HG02763 (cell line): ENCODE measurements at regions not wholly inside any gene's neighbourhood (a gene's known extent, or its start where the extent isn't known, plus 50 kb on each side); places are given as distances from the start of the nearest gene placed in this dataset.

Source experiments
- ATAC-seq: cut with Tn5 transposase; IDR thresholded peaks from one replicate; pipeline ENCODE4 v1.9.1; 2021; ENCODE audit warnings: mild to moderate bottlenecking, moderate library complexity; ENCODE audit not compliant: unreplicated experiment

DNA sequence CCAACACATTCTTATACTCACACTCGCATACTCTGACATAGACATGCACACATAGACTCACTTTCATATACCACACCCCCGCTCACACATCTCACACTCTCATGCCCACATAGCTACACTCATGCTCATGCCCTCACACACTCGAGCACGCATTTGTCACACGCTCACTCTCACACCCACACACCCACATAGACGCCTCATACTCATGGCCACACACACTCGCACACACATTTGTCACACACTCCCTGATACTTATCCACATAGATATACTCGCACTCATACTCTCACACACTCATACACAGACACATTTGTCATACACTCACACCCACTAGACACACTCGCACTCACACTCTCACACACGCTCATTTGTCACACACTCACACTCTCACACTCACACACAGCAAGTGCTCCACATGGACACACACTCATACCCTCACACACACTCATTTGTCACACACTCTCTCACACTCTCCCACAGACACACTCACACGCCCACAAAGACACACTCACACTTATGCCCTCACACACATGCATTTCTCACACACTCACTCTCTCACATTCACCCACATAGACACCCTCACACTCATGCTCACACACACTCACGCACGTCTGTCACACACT, 50.9 kb downstream of the TNP1 start:
- no peak for ATAC-seq

DNA sequence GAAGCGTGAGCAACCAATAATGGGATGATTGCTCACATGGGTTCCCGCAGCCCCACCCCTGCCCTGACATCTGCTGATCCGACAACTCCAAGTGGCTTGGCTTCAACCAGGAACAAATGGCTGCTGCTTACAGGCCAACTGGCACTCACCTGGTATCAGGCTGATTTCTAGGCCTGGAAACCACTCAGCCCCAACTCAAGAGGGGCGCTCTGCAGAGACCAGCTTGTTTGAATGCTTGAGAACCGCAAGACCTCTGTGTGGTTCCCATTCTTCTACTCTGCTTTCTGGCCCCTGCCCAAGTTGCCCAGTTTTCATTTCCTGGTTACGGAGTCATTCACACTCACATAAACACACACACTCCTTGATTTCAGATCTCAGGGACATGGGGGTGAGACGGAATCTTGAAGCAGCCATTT, 52.0 kb downstream of the TNP1 start:
- no peak for ATAC-seq

DNA sequence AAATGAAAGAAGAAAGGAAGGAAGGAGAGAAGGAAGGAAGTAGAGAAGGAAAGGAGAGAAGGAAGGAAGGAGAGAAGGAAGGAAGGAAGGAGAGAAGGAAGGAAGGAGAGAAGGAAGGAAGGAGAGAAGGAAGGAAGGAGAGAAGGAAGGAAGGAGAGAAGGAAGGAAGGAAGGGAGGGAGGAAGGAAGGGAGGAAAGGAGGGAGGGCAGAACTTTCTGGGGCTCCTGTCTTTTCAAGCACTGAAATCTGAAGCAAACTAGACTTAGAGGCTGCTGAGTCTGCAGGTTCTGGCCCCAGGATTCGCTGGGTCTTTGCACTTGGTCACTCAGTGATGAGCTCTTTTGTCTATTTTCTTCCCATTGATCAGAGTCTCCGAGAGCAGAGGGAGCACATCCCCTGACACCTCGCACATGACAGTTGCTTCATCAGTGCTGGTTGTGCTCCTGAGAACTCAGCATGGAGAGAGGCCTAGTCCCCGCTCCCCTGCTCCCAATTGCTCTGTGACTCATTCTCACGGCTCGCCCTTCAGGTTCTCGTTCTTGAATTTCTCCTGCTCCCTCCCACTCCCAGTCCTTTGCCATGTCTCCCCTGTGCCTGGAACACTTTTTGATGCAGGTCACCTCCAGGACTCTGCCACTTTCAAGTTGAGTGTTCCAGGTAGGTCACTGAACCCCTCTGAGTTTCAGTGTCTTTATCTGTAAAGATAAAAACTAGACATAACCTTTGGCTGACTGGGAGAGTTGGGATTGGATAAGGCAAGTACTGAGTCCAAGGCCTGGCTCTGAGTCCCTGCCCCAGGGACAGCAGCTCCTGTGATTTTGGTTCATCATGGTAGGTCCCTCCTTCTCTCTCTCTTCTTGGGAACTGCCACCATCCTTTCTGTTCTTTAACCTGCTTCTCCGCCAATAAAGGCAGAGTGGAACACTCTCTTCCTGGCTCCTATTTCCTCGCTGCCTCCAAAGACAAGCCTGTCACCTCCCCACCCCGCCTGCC, 55.2 kb downstream of the TNP1 start:
- no peak for ATAC-seq

DNA sequence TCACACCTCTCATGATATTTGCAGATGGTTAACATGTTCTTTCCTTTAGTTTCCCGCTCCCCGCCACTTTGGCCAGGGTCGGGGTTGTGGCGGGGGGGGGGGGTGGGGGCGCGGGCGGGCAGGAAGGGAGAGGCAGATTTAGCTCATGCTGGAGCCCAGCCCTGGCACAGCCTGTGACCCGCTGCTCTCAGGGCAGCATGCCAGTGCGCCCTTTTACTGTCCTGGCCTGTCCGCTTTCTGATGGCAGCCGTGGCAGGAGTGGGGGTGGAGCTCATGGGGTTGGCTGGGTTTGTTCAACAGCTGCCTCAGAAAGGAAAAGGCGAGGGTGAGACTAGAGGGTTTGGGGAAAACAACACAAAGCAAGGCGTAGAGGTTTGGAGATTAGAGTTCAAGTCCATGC, 56.1 kb downstream of the TNP1 start:
- ATAC-seq = no peak

DNA sequence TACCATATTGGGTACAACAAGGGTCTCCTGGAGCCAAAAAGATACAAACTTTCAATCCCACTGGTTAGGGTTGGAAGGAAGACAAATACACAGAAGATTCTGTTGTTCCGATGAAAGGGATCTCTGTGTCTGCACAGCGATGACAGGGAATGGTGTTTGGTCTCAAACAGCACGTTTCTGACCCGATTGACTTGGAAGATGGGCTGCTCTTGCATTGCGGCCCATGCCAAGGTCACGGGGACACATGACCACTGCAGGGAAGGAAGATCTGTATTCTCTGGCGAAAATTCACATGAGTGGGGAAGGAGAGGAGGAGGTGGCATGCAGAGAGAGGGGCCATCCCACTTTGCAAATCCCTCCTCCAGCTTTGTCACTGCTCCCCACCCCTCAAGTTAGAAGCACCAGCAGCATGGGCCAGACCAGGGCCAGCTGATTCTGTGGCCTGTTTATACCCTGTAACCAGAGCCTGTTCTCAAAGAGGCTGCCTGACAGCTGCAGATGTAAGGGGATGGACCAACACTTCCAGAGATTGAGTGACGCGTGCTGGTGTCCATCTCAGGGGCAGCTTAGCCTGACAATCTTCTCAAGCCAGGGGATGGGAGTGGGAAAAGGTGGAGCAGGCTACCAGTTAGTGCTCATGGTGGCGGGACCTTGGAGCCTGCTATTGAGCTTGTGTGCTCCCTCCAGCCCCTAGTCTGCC, 57.2 kb downstream of the TNP1 start:
- no peak for ATAC-seq

DNA sequence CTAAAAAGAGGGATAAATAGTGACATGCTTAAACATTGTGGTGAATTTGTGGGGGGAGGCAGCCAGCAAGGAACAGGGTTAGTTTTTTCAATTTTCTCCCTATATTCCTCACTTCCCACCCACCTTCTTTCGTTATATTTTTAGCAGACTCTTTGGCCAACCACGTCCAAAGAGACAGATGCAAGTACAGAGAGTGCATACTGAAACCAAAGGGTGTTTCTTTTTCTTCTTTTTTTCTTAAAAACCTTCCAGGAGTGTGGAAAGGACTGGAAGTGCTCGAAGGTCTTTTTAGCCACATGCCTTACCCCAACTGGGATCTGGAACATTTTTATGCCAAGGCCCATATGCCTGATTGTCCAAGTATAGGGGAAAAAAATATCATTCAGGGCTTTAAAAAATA, 59.0 kb downstream of the TNP1 start:
- no peak for ATAC-seq

DNA sequence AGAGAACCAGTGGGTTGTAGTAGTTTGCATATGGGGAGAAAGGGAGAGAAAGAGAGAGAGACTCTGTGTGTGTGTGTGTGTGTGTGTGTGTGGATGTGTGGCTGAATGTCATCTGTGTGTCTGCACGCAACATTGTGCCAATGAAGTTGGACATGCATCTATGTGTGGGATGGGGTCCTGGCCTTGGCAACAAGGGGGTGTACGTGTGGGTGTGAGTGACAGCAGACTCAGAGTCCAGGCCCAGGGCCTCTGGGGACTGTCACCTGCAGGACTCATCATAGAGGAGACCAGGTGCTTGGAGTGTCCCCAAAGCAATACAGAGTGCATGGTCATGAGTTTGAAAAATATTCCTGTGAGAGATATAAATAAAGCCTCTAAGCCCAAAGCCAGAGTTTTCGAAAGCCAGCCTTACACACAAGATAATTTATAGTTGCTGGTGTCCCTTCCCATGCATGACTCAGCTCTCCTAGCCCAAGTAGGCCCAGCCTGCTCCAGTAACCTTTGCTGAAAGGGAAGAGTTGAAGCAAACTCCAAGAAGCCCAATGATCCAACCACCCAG, 59.9 kb downstream of the TNP1 start:
- ATAC-seq = no peak

DNA sequence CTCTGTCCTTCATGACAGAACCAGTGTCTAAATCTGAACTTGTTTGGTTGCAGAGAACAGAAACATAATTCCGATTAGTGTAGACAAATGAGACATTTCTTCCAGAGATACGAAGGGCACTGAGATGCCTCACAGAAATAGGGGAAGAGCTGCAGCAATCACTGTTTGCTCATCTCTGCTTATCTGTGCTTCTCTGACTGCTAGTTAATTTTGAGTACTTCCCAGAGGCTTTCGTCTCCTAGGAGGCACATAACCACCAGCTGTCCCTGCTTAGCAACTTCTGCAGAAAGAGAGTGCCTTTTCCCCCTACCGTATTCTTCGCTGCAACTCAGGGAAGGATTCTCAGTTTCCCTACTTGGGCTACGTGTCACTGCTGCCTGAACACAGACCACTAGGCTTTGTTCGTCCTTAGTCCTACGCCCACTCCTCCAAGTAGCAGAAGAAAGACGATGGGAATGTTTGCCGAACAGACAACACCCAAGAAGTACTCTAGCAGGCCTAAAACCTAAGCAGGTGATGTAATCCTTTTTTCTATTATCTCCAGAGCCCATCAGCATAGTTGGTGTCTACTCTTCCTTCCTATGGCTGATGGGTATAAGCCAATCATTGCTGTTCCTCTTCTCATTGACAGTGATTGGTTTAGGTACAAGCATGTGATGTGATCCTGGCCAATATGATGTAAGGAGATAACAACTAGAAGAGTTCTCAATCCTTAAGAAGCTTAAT, 63.6 kb downstream of the TNP1 start:
- no peak for ATAC-seq

DNA sequence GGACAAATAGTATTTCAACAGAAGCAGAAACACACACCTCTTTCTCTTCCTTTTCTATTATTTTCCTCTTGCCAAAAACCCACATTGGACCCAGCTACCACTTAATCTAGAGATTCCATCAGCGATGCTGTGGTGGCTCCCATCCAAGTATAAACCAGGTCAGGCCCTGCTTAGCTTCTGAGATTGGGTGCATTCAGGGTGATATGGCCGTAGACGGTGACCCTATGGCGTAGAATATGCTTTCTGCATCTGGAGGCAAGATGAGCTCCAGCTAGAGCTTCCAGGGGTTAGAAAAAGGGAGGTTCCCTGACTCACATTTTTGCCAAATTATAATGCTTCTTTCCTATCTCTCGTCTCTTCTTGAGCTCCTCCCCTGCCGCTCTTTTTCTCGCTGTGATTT, 66.5 kb downstream of the TNP1 start:
- ATAC-seq = no peak

DNA sequence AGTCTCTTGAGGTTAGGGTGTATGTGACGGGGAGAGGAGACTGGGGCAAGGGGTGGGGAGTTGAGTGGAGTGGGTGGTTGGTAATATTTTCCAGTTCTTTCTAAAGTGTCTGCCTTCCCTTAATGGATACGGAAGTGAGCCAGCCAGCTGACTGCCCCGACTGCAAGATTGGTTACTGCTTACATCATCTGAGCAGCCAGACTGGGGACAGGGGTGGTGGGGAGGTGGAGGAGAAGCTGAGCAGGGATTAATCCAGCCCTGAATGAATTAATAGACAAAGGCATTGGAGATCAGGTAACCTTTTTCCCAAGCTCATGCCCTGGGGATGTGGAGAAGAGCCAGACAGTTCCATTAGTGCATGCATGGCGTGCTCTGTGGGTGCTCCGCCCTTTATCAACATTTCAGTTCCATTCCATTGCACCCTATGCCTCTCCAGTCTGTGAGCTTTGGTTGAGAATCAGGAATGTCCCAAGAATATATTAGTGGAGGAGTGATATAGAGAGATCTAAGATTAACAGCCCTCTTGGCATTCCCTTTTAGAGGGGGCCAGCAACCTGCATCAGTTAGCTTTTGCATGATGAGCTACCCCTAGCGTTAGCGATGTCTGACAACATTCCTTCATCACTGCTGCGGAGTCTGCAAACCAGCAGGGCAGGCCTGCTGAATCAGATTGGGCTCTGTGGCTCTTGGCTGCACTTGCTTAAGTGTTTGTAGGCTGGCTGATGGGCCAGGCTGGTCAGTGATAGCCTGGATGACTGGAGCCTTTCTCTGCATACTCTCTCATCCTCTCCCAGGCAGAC, 67.4 kb downstream of the TNP1 start:
- ATAC-seq = no peak

DNA sequence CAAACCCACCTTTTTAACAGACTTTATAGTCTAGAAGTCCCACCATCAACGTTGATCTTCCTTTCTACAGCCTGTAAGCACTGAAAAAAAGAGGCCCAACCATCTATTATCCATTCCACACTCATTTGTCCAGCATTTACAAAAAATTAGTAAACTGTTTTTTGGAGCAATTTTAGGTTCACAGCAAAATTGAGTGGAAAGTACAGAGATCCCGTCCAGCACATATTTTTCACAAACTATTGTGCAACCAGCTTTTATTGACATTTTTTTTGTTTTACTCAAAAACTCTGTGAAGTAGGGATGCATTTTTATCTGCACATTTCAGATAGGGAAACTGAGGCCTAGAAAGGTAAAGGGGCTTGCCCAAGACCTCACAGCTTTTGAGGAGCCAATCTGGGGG, 68.6 kb downstream of the TNP1 start:
- no peak for ATAC-seq

DNA sequence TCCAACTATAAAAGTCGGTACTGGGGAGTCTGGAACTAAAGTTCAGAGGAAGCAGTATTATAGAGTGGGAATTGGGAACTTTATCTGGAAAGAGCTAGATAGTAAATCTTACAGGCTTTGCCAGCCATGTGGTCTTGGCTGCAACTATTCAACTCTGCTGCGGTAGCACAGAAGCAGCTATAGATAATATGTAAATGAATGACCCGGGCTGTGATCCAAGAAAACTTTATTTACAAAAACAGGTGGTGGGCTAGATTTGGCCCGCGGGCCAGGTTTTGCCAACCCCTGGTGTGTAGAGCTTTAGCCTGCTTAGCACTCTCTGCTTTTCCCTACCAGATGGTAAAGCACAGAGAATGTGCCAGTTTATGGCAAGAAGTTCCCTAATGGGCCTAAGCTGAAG, 70.8 kb downstream of the TNP1 start:
- no peak for ATAC-seq

DNA sequence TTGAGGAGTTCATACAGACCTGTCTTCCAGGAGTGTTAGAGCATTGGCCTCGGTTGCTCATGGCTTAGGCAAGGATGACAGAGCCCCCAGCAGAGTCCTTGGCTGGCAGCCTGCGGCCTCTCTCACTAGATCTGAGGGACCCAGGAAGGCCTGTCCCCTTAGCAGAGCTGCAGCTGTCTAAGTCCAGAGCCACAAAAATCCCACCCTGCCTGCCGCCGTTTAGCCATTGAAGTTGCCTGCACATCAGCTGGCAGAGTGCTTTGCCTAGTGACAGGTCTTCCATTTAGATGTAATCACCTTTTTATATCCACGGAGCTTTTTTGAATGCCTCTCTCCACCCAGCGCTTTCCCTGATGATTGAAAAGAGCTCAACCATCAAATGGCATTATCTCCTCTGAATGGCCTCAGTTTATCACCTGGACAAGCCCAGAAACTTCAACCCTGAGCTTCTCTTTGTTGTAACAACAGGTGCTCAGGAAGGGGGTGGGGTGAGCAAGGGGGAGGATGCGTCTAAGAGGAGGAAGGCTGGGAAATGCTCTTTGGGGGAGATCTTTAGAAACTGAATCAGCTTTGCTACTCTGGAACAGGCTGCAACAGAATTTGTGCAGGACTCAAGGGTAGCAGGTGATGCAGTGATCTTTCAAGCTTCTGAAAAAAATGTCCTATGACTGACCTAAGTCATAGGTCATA, 71.9 kb downstream of the TNP1 start:
- no peak for ATAC-seq

DNA sequence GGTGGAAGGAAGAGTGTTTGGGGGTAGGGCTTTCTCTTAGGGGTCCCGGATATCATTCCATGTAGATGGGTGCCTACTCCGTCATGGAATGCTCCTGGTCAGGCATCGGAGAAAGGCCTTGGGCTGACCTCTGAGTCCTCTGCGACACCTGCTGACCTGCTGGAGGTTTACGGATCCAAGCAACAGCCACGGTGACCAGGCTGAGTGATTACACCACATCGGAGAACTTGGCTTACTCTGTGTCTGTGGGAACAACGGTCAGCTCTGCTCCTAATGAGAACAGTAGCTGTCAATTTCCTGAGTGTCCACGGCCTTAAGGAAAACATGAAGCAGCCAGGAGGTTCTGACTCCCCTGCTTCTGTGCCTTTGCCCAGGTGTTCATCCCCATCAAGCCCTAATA, 73.2 kb downstream of the TNP1 start:
- ATAC-seq = no peak

DNA sequence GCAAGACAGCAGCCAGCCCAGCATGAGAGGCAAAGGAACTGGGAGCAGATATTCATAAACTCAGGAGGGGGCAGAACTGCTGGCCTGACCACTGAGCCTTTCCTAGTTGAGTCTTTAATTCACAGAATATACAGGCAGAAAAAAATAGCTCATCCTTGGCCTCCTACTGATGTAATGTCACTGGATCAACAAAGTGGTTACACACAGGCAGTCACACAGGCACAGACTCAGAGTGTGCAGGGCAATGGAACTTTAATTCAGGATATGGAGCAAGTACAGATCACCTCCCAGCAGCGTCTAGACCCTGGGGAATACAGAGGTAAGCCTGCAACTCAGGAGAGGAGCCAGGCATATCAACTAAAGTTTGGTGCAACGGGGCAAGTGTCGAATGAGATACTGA, 75.4 kb downstream of the TNP1 start:
- no peak for ATAC-seq

DNA sequence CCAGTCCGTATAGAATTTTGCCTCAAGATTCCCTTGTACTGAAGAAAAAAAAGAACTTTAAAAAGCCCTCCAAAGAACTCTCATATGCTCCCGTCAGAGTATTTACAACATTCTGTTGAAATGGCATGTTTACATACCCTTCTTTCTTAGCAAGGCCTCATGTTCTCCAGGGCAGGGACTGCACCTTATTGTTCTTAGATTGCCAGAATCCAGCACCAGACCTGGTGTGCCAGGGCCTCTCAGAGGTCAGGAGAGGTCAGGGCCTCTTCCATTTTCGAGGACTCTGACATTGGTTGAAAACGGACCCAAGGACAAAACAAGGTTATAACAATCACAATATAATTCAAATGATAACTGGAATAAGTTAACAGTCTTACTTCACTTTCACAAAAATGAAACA, 78.2 kb downstream of the TNP1 start:
- ATAC-seq = no peak

DNA sequence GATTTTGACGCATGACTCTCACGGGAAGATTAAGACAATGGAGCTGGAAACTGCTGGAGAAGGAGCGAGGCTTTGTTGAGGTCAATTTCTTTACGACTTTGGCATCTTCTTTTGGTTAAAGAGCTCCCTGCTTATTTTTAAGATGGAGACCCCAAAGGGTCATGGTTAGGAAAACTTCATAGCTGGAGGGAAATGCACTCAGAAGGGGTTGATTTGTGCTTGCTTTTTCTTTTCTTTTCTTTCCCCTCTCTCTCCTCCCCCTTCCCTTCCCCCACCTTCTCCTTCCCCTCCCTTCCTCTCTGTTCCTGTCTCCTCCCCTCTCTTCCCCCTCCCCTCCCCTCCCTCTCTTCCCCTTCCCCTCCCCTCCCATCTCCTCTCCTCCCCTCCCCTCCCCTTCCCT, 79.0 kb downstream of the TNP1 start:
- no peak for ATAC-seq

DNA sequence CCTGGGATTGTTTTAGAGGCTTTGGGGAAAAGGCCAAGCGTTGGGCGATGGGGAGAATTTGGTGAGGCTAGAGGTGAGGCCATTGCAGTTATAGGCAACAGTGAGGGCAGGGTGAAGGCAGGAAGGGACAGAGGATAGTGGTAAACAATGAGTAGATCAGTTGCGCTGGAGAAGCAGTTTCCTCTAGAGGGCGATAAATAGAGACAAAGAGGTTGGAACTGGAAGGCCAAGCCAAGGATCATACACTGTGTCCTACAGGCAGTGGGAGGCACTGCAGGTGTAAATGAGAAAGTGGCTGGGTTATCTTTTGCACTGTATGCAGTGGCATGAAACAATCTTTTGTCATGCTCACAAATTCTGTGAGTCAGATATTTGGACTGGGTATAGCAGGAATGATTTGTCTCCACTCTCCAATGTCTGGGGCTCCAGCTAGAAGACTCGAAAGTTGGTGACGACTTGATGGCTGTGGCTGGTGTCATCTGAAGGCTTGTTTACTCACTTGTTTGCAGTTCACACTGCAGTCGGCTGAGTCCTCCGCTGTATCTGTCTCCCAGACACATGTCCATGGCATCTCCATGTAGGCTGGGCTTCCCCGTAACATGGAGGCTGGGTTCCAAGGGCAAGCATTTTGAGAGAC, 82.1 kb downstream of the TNP1 start:
- peak; percentile 90 for ATAC-seq
